ENCODE measurements at regions not wholly inside any gene's neighbourhood (a gene's known extent, or its start where the extent isn't known, plus 50 kb on each side); places are given as distances from the start of the nearest gene placed in this dataset.

GRCh38 chr18:14930576-14930975 is 182.6 kb downstream of the ANKRD30B start:
- DNase-seq (ENCODE audit: low read depth) = no peak

GRCh38 chr18:14933049-14933851 is 185.3 kb downstream of the ANKRD30B start:
- no peak for DNase-seq (ENCODE audit: low read depth)
- in situ Hi-C loops (cut with HindIII; ENCODE audit: low sequenced_read_pairs) = no loop called here
- no peak overlapping the region for H3K4me3 ChIP-seq (ENCODE audit: low read depth, low read length)
- TF ChIP-seq, protein P1, sequence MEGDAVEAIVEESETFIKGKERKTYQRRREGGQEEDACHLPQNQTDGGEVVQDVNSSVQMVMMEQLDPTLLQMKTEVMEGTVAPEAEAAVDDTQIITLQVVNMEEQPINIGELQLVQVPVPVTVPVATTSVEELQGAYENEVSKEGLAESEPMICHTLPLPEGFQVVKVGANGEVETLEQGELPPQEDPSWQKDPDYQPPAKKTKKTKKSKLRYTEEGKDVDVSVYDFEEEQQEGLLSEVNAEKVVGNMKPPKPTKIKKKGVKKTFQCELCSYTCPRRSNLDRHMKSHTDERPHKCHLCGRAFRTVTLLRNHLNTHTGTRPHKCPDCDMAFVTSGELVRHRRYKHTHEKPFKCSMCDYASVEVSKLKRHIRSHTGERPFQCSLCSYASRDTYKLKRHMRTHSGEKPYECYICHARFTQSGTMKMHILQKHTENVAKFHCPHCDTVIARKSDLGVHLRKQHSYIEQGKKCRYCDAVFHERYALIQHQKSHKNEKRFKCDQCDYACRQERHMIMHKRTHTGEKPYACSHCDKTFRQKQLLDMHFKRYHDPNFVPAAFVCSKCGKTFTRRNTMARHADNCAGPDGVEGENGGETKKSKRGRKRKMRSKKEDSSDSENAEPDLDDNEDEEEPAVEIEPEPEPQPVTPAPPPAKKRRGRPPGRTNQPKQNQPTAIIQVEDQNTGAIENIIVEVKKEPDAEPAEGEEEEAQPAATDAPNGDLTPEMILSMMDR (IDR thresholded peaks at IDR 0.05; ENCODE audit: low read depth, low read length, missing control alignments) = no peak

More at GRCh38 chr18:14930576-14930975, 182.6 kb downstream of the ANKRD30B start:
- TF ChIP-seq, protein P1 (IDR thresholded peaks at IDR 0.05; ENCODE audit: low read depth, low read length, missing control alignments) = no peak
- no peak overlapping the region for H3K4me3 ChIP-seq (ENCODE audit: low read depth, low read length)
- in situ Hi-C loops (cut with HindIII; ENCODE audit: low sequenced_read_pairs) = no loop called here

DNA sequence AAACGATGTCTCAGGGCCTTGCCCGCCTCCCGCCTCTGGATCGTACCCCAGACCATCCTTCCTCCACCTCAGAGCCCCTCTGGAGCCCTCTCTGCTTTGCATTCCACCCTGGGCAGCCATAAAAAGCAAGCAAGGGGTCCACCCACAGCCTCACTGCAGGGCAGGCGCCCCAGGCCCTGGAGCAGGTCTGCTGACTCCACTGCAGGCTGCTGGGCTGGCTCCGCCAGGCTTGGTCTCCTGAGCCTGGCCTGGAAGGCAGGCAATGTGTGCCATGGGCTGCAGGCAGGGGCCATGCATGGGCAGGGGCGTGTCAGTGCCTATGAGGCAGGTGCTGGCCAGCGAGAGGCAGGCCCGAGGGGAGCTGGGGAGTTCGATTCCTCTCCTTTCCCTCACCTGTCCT is 186.0 kb downstream of the ANKRD30B start:
- in situ Hi-C loops (cut with HindIII; ENCODE audit: low sequenced_read_pairs) = no loop called here
- DNase-seq (ENCODE audit: low read depth) = no peak
- no peak overlapping the region for H3K4me3 ChIP-seq (ENCODE audit: low read depth, low read length)
- TF ChIP-seq, protein P1 (IDR thresholded peaks at IDR 0.05; ENCODE audit: low read depth, low read length, missing control alignments) = no peak

DNA sequence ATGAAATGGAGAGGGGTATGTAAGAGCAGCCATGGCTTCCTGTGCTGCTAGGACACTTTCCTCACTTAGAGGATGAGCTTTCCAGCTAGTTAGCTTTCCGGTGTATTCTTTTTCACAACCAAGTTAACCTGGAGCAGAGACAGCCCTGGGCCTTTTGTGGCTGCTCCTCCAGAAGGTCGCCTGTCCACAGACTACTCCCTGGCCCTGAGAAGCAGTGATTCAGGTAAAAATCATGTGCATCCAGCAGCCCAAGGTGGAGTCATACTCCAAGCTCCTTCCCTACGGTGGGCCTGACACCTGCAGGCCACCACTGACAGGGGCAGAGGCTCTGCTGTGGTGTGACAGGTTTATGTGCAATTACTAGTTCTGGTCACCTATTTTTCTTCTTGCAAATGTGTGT is 187.2 kb downstream of the ANKRD30B start:
- no peak for DNase-seq (ENCODE audit: low read depth)
- TF ChIP-seq, protein P1 (IDR thresholded peaks at IDR 0.05; ENCODE audit: low read depth, low read length, missing control alignments) = no peak
- no peak overlapping the region for H3K4me3 ChIP-seq (ENCODE audit: low read depth, low read length)
- in situ Hi-C loops (cut with HindIII; ENCODE audit: low sequenced_read_pairs) = no loop called here

GRCh38 chr18:14936313-14936712 is 188.3 kb downstream of the ANKRD30B start:
- in situ Hi-C loops (cut with HindIII; ENCODE audit: low sequenced_read_pairs) = no loop called here
- TF ChIP-seq, protein P1 (IDR thresholded peaks at IDR 0.05; ENCODE audit: low read depth, low read length, missing control alignments) = no peak

GRCh38 chr18:14937271-14937670 is 189.3 kb downstream of the ANKRD30B start:
- no peak overlapping the region for H3K4me3 ChIP-seq (ENCODE audit: low read depth, low read length)
- in situ Hi-C loops (cut with HindIII; ENCODE audit: low sequenced_read_pairs) = no loop called here
- no peak for DNase-seq (ENCODE audit: low read depth)
- TF ChIP-seq, protein P1 (IDR thresholded peaks at IDR 0.05; ENCODE audit: low read depth, low read length, missing control alignments) = no peak

More at GRCh38 chr18:14936313-14936712, 188.3 kb downstream of the ANKRD30B start:
- H3K4me3 ChIP-seq (ENCODE audit: low read depth, low read length) = no peak overlapping the region
- DNase-seq (ENCODE audit: low read depth) = no peak

Data from astrocyte of the cerebellum (primary cell).